Heart right ventricle (tissue), 16 donors: ENCODE measurements at regions not wholly inside any gene's neighbourhood (a gene's known extent, or its start where the extent isn't known, plus 50 kb on each side); places are given as distances from the start of the nearest gene placed in this dataset.

Experiments
- ATAC-seq, 8 donors: fragments of 200-7000 bp; cut with Tn5 transposase; one replicate each; pipeline ENCODE4 v1.9.1; 2020; ENCODE audit warnings: mild to moderate bottlenecking in 8 of 8, moderate library complexity in 8 of 8, moderate number of reproducible peaks in 1 of 8
- DNase-seq, 2 donors: peaks; one replicate each; pipeline ENCODE4 v3.0.0-alpha.2; 2020
- H3K27ac ChIP-seq, 10 donors: fragments of 200-600 bp; sonication (generic) in 2 of 10; one replicate each; pipeline versions ENCODE4 v1.5.0 to v1.8.0; 2020 to 2022; ENCODE audit warnings: mild to moderate bottlenecking in 3 of 10
- H3K27me3 ChIP-seq, 7 donors: fragments of 200-600 bp; one replicate each; pipeline ENCODE4 v1.8.0; 2021 to 2022; ENCODE audit warnings: mild to moderate bottlenecking in 2 of 7
- H3K36me3 ChIP-seq, 9 donors: fragments of 200-600 bp; sonication (generic) in 1 of 9; one replicate each; pipeline versions ENCODE4 v1.5.0 to v1.8.0; 2020 to 2022; ENCODE audit warnings: mild to moderate bottlenecking in 2 of 9
- H3K4me1 ChIP-seq, 9 donors: fragments of 200-600 bp; sonication (generic) in 1 of 9; one replicate each; pipeline versions ENCODE4 v1.5.0 to v1.8.0; 2020 to 2022; ENCODE audit warnings: mild to moderate bottlenecking in 4 of 9
- H3K4me3 ChIP-seq, 10 donors: fragments of 200-600 bp; sonication (generic) in 2 of 10; one replicate each; pipeline versions ENCODE4 v1.5.0 to v1.8.0; 2020 to 2022; ENCODE audit warnings: mild to moderate bottlenecking in 7 of 10, moderate library complexity in 2 of 10
- H3K9me3 ChIP-seq, 11 donors: fragments of 200-600 bp in 10 of 11; sonication (generic) in 2 of 11; one replicate each; pipeline versions ENCODE4 v1.5.0 to v1.8.0; 2013 to 2022; ENCODE audit warnings: mild to moderate bottlenecking in 2 of 11, control low read depth in 1 of 11, moderate library complexity in 1 of 11
- CTCF ChIP-seq, 9 donors: fragments of 200-600 bp; sonication (generic) in 2 of 9; IDR thresholded peaks; one replicate each; pipeline versions ENCODE4 v1.5.0 to v1.8.0; 2021 to 2022; ENCODE audit warnings: antibody characterized with exemption in 9 of 9, mild to moderate bottlenecking in 5 of 9, moderate library complexity in 1 of 9
- WGBS, 2 donors: extraction: QIAGEN DNeasy Blood & Tissue Kit; methylation state at CpG; one replicate each; pipeline ENCODE4 v1.1.7; 2013; ENCODE audit warnings: inconsistent platforms in 1 of 2; 5-methylcytosine and 5-hydroxymethylcytosine counted together
- intact Hi-C, 10 donors: fragments of 100-400 bp; cut with DNase I; formaldehyde crosslinking; loops; one replicate each; pipeline versions ENCODE4 v1.11.1 to v1.14.2; 2022
- donor health status: Arrhythmogenic right ventricular cardiomyopathy.
- donor health status: ischemic (EF 13 %, LVEDD 7.1; RV severe dilation, severe dysfunction).
- donor health status: healthy with polysubstance abuse.
- donor health status: DM: no; HTN: yes; CAD: no.
- donor health status: DM: no; HTN: no; CAD: no.
- donor health status: ischemic (EF 25% LVEDD 6.9; RV normal size, moderate dysfunction).
- donor health status: ischemic (EF 25% LVEDD 5.7; RV mildly dilated, moderate dysfunction).
- donor health status: healthy.
- donor health status: DM: yes; HTN: yes; CAD: no.
- donor health status: Ischemic cardiomyopathy.
- donor health status: ischemic (EF 35%, LVEDD 5.7; RV mildly dilated, moderate dysfunction).
- donor health status: nonischemic (EF 11% LVEDD 7.7; RV severe dilation, severe dysfunction).
- donor health status: DM: yes; HTN: yes; CAD: no.
- donor health status: PGD.
- donor health status: ischemic (EF 29% LVEDD 5.4; RV normal size, mild dysfunction).
- donor health status: nonischemic (EF 23%, LVEDD 6.1; RV moderate dilation, normal function).

GRCh38 chr10:55397777-55398496, 596.9 kb upstream of the PCDH15 start:
- no peak overlapping the region for H3K27ac ChIP-seq
- no peak for TF ChIP-seq CTCF (IDR thresholded peaks at IDR 0.05)
- H3K27me3 ChIP-seq = no peaks in the 10 kb centered on the region
- no peaks in the 10 kb centered on the region for H3K36me3 ChIP-seq
- no peak overlapping the region for H3K4me3 ChIP-seq
- no peak for ATAC-seq
- no peaks in the 10 kb centered on the region for H3K9me3 ChIP-seq
- H3K4me1 ChIP-seq = no peaks in the 10 kb centered on the region
- no peak for DNase-seq
- intact Hi-C loops = no loop called here
- WGBS, 2 donors = 94 to 95% methylated on average over 7 of the region's 7 CpGs

- intact Hi-C loops = no loop called here
- WGBS, 2 donors = 81% methylated on average over 1 of the region's 1 CpG
- H3K27me3 ChIP-seq = no peaks in the 10 kb centered on the region
These were observed 577.2 kb upstream of the PCDH15 start for GRCh38 chr10:55378196-55378595.

GRCh38 chr10:55374917-55375316, 573.9 kb upstream of the PCDH15 start:
- Histone ChIP-seq H3K4me3 (no peak overlapping the region), H3K27ac (peak overlapping the region in 4 of 10 donors; percentile 23 to 54 (median 36)), H3K27me3 (no peaks in the 10 kb centered on the region), H3K4me1 (peaks cover 0 to 15% (median 5%) of the 10 kb centered on the region in 9 donors), H3K36me3 (no peaks in the 10 kb centered on the region), H3K9me3 (peaks cover 0 to 4% (median 0%) of the 10 kb centered on the region in 11 donors)
- DNase-seq (no peak), ATAC-seq (no peak)
- TF ChIP-seq CTCF (IDR thresholded peaks at IDR 0.05) = no peak
- intact Hi-C loops = loop anchor here in 1 of 10 donors (2.0 kb wide), 1 partner anchor 36 kb away; no protein-coding TSS in a partner anchor
- 43 to 52% methylated on average over 2 of the region's 2 CpGs for WGBS, 2 donors

More at GRCh38 chr10:55378196-55378595, 577.2 kb upstream of the PCDH15 start:
- H3K36me3 ChIP-seq = no peaks in the 10 kb centered on the region
- no peak overlapping the region for H3K27ac ChIP-seq
- DNase-seq = no peak
- H3K4me1 ChIP-seq = peaks cover 0 to 15% (median 5%) of the 10 kb centered on the region in 9 donors
- TF ChIP-seq CTCF (IDR thresholded peaks at IDR 0.05) = no peak
- no peak overlapping the region for H3K4me3 ChIP-seq
- peaks cover 0 to 9% (median 0%) of the 10 kb centered on the region in 11 donors for H3K9me3 ChIP-seq
- ATAC-seq = no peak

GRCh38 chr10:55374060-55374459, 573.0 kb upstream of the PCDH15 start:
- TF ChIP-seq CTCF (IDR thresholded peaks at IDR 0.05) = no peak
- intact Hi-C loops = loop anchor here in 1 of 10 donors (2.0 kb wide), 1 partner anchor 37 kb away; no protein-coding TSS in a partner anchor
- Histone ChIP-seq H3K4me3 (no peak overlapping the region), H3K4me1 (peaks cover 0 to 15% (median 5%) of the 10 kb centered on the region in 9 donors), H3K9me3 (peaks cover 0 to 4% (median 0%) of the 10 kb centered on the region in 11 donors), H3K36me3 (no peaks in the 10 kb centered on the region), H3K27me3 (no peaks in the 10 kb centered on the region), H3K27ac (peak overlapping the region in 5 of 10 donors; percentile 4 to 54 (median 30))
- DNase-seq = peak in 1 of 2 donors; percentile 75
- ATAC-seq = peak; percentile 73 to 97 (median 94)
